ENCODE measurements at regions not wholly inside any gene's neighbourhood (a gene's known extent, or its start where the extent isn't known, plus 50 kb on each side); places are given as distances from the start of the nearest gene placed in this dataset.

GRCh38 chr4:189497996-189498395 is 442.7 kb upstream of the FRG1 start:
- H3K27me3 Mint-ChIP-seq (ENCODE audit: unreplicated experiment) = no peaks in the 10 kb centered on the region
- CTCF ChIA-PET = no interaction called here
- H3K27ac Mint-ChIP-seq (ENCODE audit: unreplicated experiment) = no peak overlapping the region
- H3K9me3 Mint-ChIP-seq (ENCODE audit: low read depth, unreplicated experiment) = peaks cover 16% of the 10 kb centered on the region
- H3K4me1 Mint-ChIP-seq (ENCODE audit: low read depth, unreplicated experiment) = no peaks in the 10 kb centered on the region
- no peaks in the 10 kb centered on the region for H3K36me3 Mint-ChIP-seq (ENCODE audit: insufficient read depth, unreplicated experiment)
- H3K4me3 Mint-ChIP-seq (ENCODE audit: low read depth, unreplicated experiment) = no peak overlapping the region
- TF ChIP-seq, protein P1, sequence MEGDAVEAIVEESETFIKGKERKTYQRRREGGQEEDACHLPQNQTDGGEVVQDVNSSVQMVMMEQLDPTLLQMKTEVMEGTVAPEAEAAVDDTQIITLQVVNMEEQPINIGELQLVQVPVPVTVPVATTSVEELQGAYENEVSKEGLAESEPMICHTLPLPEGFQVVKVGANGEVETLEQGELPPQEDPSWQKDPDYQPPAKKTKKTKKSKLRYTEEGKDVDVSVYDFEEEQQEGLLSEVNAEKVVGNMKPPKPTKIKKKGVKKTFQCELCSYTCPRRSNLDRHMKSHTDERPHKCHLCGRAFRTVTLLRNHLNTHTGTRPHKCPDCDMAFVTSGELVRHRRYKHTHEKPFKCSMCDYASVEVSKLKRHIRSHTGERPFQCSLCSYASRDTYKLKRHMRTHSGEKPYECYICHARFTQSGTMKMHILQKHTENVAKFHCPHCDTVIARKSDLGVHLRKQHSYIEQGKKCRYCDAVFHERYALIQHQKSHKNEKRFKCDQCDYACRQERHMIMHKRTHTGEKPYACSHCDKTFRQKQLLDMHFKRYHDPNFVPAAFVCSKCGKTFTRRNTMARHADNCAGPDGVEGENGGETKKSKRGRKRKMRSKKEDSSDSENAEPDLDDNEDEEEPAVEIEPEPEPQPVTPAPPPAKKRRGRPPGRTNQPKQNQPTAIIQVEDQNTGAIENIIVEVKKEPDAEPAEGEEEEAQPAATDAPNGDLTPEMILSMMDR (IDR thresholded peaks at IDR 0.05; ENCODE audit: unreplicated experiment) = no peak
- intact Hi-C loops (cut with micrococcal nuclease; ENCODE audit: unreplicated experiment) = no loop called here
- no peak for DNase-seq
- BruUV-seq (replicated peaks) = no TSS peak

DNA sequence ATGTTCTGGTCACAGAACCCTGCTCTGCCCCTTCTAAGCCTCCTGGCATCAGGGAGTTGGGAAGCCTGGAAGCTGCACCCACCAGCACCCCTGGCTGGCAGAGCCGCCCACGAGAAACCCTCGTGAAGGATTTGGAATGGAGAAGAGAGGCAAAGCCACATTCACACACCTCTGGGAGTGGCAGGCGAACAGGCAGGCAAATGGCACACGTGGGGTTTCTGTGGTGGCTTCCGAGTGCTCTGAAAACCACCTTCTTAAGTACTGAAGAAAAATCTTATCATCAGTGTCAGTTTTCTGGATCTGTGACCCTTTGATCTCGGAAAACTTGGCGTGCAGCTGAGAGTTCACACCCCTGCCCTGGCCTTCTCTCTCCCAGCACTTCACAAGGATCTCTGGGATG is 442.2 kb upstream of the FRG1 start:
- CTCF ChIA-PET = no interaction called here
- Mint-ChIP-seq H3K4me3 (ENCODE audit: low read depth, unreplicated experiment) (no peak overlapping the region), H3K9me3 (ENCODE audit: low read depth, unreplicated experiment) (peaks cover 15% of the 10 kb centered on the region), H3K27me3 (ENCODE audit: unreplicated experiment) (no peaks in the 10 kb centered on the region), H3K36me3 (ENCODE audit: insufficient read depth, unreplicated experiment) (no peaks in the 10 kb centered on the region), H3K27ac (ENCODE audit: unreplicated experiment) (no peak overlapping the region), H3K4me1 (ENCODE audit: low read depth, unreplicated experiment) (no peaks in the 10 kb centered on the region)
- intact Hi-C loops (cut with micrococcal nuclease; ENCODE audit: unreplicated experiment) = no loop called here
- TF ChIP-seq, protein P1 (IDR thresholded peaks at IDR 0.05; ENCODE audit: unreplicated experiment) = no peak
- no peak for DNase-seq
- no TSS peak for BruUV-seq (replicated peaks)

DNA sequence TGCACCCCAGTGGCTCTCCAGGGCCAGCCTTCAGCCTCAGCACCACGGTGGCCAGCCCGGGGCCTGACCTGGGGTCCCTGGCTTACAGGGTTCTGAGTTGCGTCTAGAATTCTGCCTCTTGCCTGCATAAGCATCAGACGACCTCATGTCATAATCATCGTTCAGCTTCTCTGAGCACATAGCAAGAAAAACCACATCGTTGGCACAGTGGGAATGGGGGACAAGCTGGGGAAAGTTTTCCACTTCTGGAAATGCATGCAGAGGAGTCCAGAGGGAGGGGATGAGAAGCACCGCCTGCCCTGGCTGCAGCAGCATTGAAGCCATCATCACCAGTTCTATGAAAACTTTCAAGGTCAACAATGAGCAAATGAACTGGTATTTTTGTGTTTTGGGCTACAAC is 441.0 kb upstream of the FRG1 start:
- intact Hi-C loops (cut with micrococcal nuclease; ENCODE audit: unreplicated experiment) = no loop called here
- Mint-ChIP-seq H3K36me3 (ENCODE audit: insufficient read depth, unreplicated experiment) (no peaks in the 10 kb centered on the region), H3K4me3 (ENCODE audit: low read depth, unreplicated experiment) (no peak overlapping the region), H3K4me1 (ENCODE audit: low read depth, unreplicated experiment) (no peaks in the 10 kb centered on the region), H3K27me3 (ENCODE audit: unreplicated experiment) (no peaks in the 10 kb centered on the region), H3K27ac (ENCODE audit: unreplicated experiment) (no peak overlapping the region), H3K9me3 (ENCODE audit: low read depth, unreplicated experiment) (peaks cover 14% of the 10 kb centered on the region)
- CTCF ChIA-PET = no interaction called here
- no TSS peak for BruUV-seq (replicated peaks)
- no peak for DNase-seq
- TF ChIP-seq, protein P1 (IDR thresholded peaks at IDR 0.05; ENCODE audit: unreplicated experiment) = no peak

DNA sequence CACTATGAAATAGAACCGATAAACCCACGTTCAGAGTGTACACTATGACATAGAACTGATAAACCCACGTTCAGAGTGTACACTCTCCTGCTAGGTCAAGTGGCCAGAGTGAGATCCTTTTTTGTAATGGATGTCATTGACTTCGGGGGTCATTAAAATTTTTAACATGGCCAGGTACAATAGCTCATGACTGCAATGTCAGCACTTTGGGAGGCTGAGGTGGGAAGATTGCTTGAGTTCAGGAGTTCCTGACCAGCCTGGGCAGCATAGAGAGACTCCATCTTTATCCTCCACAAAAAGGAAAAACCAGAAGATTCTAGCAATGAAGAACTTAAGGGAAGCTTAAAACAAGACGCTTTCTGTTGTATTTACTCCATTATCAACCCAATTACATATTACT is 439.7 kb upstream of the FRG1 start:
- intact Hi-C loops (cut with micrococcal nuclease; ENCODE audit: unreplicated experiment) = no loop called here
- no peaks in the 10 kb centered on the region for H3K27me3 Mint-ChIP-seq (ENCODE audit: unreplicated experiment)
- peaks cover 20% of the 10 kb centered on the region for H3K9me3 Mint-ChIP-seq (ENCODE audit: low read depth, unreplicated experiment)
- CTCF ChIA-PET = no interaction called here
- TF ChIP-seq, protein P1 (IDR thresholded peaks at IDR 0.05; ENCODE audit: unreplicated experiment) = no peak
- no peaks in the 10 kb centered on the region for H3K4me1 Mint-ChIP-seq (ENCODE audit: low read depth, unreplicated experiment)
- no peak for DNase-seq
- H3K36me3 Mint-ChIP-seq (ENCODE audit: insufficient read depth, unreplicated experiment) = no peaks in the 10 kb centered on the region
- no peak overlapping the region for H3K27ac Mint-ChIP-seq (ENCODE audit: unreplicated experiment)
- no TSS peak for BruUV-seq (replicated peaks)
- H3K4me3 Mint-ChIP-seq (ENCODE audit: low read depth, unreplicated experiment) = no peak overlapping the region
